ENCODE measurements at regions not wholly inside any gene's neighbourhood (a gene's known extent, or its start where the extent isn't known, plus 50 kb on each side); places are given as distances from the start of the nearest gene placed in this dataset.

DNA sequence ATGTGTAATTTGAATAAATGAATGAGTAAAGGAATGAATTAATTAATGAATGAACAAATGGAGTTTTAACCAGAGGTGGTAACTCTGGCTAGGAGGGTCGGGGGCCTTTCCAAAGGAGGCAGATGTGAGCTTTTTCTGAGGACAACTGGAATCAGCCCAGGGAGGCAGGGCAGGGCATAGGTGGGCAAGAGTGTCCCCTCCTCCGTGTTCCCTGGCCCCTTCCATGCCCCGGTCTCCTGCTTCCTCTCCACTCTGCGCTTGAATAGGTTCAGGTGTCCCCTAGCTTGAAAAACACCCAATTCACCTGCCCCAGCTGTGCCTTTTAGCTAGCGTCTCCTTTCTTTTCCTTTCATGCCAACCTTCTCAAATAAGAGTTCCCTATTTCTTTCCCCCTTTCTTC, 473.1 kb downstream of the CDH26 start:
- TF ChIP-seq, protein P1, sequence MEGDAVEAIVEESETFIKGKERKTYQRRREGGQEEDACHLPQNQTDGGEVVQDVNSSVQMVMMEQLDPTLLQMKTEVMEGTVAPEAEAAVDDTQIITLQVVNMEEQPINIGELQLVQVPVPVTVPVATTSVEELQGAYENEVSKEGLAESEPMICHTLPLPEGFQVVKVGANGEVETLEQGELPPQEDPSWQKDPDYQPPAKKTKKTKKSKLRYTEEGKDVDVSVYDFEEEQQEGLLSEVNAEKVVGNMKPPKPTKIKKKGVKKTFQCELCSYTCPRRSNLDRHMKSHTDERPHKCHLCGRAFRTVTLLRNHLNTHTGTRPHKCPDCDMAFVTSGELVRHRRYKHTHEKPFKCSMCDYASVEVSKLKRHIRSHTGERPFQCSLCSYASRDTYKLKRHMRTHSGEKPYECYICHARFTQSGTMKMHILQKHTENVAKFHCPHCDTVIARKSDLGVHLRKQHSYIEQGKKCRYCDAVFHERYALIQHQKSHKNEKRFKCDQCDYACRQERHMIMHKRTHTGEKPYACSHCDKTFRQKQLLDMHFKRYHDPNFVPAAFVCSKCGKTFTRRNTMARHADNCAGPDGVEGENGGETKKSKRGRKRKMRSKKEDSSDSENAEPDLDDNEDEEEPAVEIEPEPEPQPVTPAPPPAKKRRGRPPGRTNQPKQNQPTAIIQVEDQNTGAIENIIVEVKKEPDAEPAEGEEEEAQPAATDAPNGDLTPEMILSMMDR (IDR thresholded peaks at IDR 0.05; ENCODE audit: insufficient read depth, low read length, poor library complexity, severe bottlenecking), result no peak
- no peak for TF ChIP-seq EZH2phosphoT487 (conservative IDR thresholded peaks at IDR 0.05; ENCODE audit: low read length)
